ENCODE measurements at regions not wholly inside any gene's neighbourhood (a gene's known extent, or its start where the extent isn't known, plus 50 kb on each side); places are given as distances from the start of the nearest gene placed in this dataset.
"Not testable (repeated sequence)": the region's sequence is repeated elsewhere in the genome, so short reads cannot be mapped to it uniquely, and the experiment has no call there.

- no peak for DNase-seq (ENCODE audit: low spot score)
- TF ChIP-seq CTCF (IDR thresholded peaks at IDR 0.05; ENCODE audit: extremely low read depth, missing control alignments), result no peak
Observed at GRCh38 chrX:107384397-107385105, 64.9 kb upstream of the FRMPD3 start.

GRCh38 chrX:107389726-107390125 is 59.7 kb upstream of the FRMPD3 start:
- TF ChIP-seq CTCF (IDR thresholded peaks at IDR 0.05; ENCODE audit: extremely low read depth, missing control alignments), result no peak
- DNase-seq (ENCODE audit: low spot score), result no peak

GRCh38 chrX:107393656-107394055 is 55.8 kb upstream of the FRMPD3 start:
- DNase-seq (ENCODE audit: low spot score), result not testable (repeated sequence)

GRCh38 chrX:107396235-107396634 is 53.2 kb upstream of the FRMPD3 start:
- no peak for TF ChIP-seq CTCF (IDR thresholded peaks at IDR 0.05; ENCODE audit: extremely low read depth, missing control alignments)
- no peak for DNase-seq (ENCODE audit: low spot score)

GRCh38 chrX:107396783-107397182 is 52.7 kb upstream of the FRMPD3 start:
- no peak for DNase-seq (ENCODE audit: low spot score)
- no peak for TF ChIP-seq CTCF (IDR thresholded peaks at IDR 0.05; ENCODE audit: extremely low read depth, missing control alignments)

- TF ChIP-seq CTCF (IDR thresholded peaks at IDR 0.05; ENCODE audit: extremely low read depth, missing control alignments), result no peak
- peak; percentile 6 for DNase-seq (ENCODE audit: low spot score)
Observed at GRCh38 chrX:107398115-107398514, 51.3 kb upstream of the FRMPD3 start.

Data from GM20000 (cell line).